Testis (tissue), 2 donors: ENCODE measurements at regions not wholly inside any gene's neighbourhood (a gene's known extent, or its start where the extent isn't known, plus 50 kb on each side); places are given as distances from the start of the nearest gene placed in this dataset.

Experiments
- DNase-seq: peaks from one replicate; pipeline ENCODE4 v3.0.0-alpha.2; 2019
- H3K27ac ChIP-seq, 2 donors: fragments of 200-600 bp; sonication (generic); one replicate each; pipeline ENCODE4 v1.5.1; 2019
- H3K27me3 ChIP-seq: fragments of 200-600 bp; sonication (generic); one replicate; pipeline ENCODE4 v1.5.1; 2019
- H3K36me3 ChIP-seq: fragments of 200-600 bp; sonication (generic); one replicate; pipeline ENCODE4 v1.5.1; 2017; ENCODE audit warnings: low read depth; ENCODE audit errors: missing control alignments
- H3K4me1 ChIP-seq: fragments of 200-600 bp; sonication (generic); one replicate; pipeline ENCODE4 v1.5.1; 2019
- H3K4me3 ChIP-seq, 2 donors: fragments of 200-600 bp; sonication (generic); one replicate each; pipeline ENCODE4 v1.5.1; 2017 to 2019
- H3K9me3 ChIP-seq: fragments of 200-600 bp; sonication (generic); one replicate; pipeline ENCODE4 v1.5.1; 2017
- POLR2A ChIP-seq: fragments of 450-650 bp; IDR thresholded peaks from one replicate; pipeline ENCODE4 v1.6.1; 2017; ENCODE audit warnings: antibody characterized with exemption, mild to moderate bottlenecking, moderate library complexity
- WGBS, 2 donors: methylation state at CpG; one replicate each; pipeline ENCODE4 v1.1.5; 2018; 5-methylcytosine and 5-hydroxymethylcytosine counted together
- intact Hi-C: fragments of 100-400 bp; cut with DNase I; formaldehyde crosslinking; loops from one replicate; pipeline ENCODE4 v1.15.1; 2023; ENCODE audit warnings: low total_unique reads
- TF ChIP-seq, protein P1 (sequence below), 3 experiments: fragments of 450-650 bp in 2 of 3; fragments of 200-600 bp in 1 of 3; sonication (generic) in 1 of 3; IDR thresholded peaks; one replicate each; pipeline ENCODE4 v1.5.1; 2016 to 2019; ENCODE audit warnings: antibody characterized with exemption in 3 of 3, mild to moderate bottlenecking in 2 of 3, moderate library complexity in 1 of 3

DNA sequence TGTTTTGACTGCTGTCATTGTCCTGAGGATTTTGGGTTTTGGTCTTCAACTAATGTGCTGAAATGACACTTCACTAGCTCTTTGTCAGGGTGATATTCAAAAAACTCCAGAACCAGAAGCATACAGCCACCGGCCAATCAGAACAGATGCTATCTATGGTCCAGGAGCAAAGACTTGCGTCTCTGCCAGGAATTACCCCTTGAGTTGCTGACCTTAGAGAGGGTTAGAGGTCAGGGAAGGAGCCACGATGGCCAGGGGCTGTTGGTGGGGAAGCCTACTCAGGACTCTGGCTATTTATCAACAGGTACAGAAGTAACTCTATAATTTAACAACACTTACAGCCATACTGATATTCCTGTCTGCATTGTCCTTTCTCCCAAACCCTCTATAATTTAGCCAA is 356.8 kb downstream of the EFNA5 start:
- no peaks in the 10 kb centered on the region for H3K36me3 ChIP-seq
- no peak for DNase-seq
- 46 to 60% methylated on average over 2 to 3 of the region's 3 CpGs for WGBS, 2 donors
- no peaks in the 10 kb centered on the region for H3K27me3 ChIP-seq
- H3K4me3 ChIP-seq = no peak overlapping the region
- H3K27ac ChIP-seq = no peak overlapping the region
- intact Hi-C loops = no loop called here
- TF ChIP-seq, protein P1, sequence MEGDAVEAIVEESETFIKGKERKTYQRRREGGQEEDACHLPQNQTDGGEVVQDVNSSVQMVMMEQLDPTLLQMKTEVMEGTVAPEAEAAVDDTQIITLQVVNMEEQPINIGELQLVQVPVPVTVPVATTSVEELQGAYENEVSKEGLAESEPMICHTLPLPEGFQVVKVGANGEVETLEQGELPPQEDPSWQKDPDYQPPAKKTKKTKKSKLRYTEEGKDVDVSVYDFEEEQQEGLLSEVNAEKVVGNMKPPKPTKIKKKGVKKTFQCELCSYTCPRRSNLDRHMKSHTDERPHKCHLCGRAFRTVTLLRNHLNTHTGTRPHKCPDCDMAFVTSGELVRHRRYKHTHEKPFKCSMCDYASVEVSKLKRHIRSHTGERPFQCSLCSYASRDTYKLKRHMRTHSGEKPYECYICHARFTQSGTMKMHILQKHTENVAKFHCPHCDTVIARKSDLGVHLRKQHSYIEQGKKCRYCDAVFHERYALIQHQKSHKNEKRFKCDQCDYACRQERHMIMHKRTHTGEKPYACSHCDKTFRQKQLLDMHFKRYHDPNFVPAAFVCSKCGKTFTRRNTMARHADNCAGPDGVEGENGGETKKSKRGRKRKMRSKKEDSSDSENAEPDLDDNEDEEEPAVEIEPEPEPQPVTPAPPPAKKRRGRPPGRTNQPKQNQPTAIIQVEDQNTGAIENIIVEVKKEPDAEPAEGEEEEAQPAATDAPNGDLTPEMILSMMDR (IDR thresholded peaks at IDR 0.05) = no peak
- TF ChIP-seq POLR2A = no peak
- H3K4me1 ChIP-seq = no peaks in the 10 kb centered on the region
- H3K9me3 ChIP-seq = no peaks in the 10 kb centered on the region

DNA sequence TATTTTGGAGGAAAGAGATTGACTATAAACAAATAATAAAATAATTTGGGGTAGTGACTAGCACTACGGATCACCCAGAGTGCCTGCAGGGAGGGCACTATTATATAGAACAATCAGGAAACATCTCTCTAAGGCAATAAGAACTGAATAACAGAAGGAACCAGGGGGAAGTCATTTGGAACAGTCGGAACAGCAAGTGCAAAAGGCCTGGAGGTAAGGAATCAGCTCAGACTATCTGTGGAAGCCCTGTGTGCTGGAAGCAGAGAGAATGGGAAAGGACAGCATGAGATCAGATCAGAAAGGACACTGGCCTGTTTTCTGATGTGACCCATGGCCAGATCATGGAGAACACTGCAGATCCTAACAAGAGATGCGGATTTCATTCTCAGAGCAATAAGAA is 357.6 kb downstream of the EFNA5 start:
- TF ChIP-seq, protein P1 (IDR thresholded peaks at IDR 0.05) = no peak
- no peak for TF ChIP-seq POLR2A
- no peak for DNase-seq
- WGBS, 2 donors = 97 to 98% methylated on average over 3 of the region's 3 CpGs

DNA sequence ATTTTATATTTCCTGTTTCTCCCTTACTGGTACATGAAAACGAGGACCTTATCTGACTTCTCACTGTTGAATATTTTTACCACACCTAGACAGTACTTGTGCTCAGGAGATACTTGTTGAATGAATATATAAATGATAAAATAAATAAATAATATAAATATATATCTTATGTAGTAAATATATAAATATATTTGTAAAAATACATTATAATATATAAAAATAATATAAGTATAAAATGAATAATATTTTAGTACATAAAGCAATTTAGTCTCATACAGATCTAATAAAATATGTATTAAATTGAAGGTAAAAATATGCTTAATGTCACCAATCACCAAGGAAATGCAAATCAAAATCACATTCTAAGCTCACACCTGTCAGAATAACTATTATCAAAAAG is 360.6 kb downstream of the EFNA5 start:
- Histone ChIP-seq H3K4me3 (no peak overlapping the region), H3K9me3 (no peaks in the 10 kb centered on the region), H3K36me3 (no peaks in the 10 kb centered on the region), H3K4me1 (no peaks in the 10 kb centered on the region), H3K27me3 (no peaks in the 10 kb centered on the region), H3K27ac (no peak overlapping the region)
- intact Hi-C loops = no loop called here
- TF ChIP-seq, protein P1 (IDR thresholded peaks at IDR 0.05) = no peak
- no peak for TF ChIP-seq POLR2A
- WGBS, 2 donors = 54 to 83% methylated on average over 1 of the region's 1 CpG
- DNase-seq = no peak

More for the DNA sequence above, 357.6 kb downstream of the EFNA5 start:
- no peaks in the 10 kb centered on the region for H3K27me3 ChIP-seq
- H3K4me3 ChIP-seq = no peak overlapping the region
- intact Hi-C loops = no loop called here
- H3K4me1 ChIP-seq = no peaks in the 10 kb centered on the region
- H3K27ac ChIP-seq = no peak overlapping the region
- H3K36me3 ChIP-seq = no peaks in the 10 kb centered on the region
- no peaks in the 10 kb centered on the region for H3K9me3 ChIP-seq

DNA sequence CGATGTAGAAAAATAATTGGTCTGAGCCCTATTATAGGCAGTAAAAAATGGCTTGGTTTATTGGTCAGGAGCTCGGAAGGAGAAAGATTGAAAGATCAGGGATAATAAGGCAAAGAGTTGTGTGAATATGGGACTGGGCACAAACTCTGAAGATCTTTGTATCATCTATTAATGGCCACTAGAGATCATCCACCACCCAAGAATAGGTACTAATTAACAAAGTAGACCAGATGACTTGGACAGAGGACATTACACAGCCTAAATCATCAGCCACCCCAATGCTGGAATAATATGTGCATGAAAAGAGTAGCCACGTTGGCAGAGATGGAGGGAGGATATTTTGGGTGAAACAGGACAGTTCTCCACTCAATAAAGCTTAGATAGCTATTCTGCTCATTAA is 364.1 kb downstream of the EFNA5 start:
- H3K36me3 ChIP-seq = no peaks in the 10 kb centered on the region
- H3K4me3 ChIP-seq = no peak overlapping the region
- 90 to 95% methylated on average over 3 of the region's 3 CpGs for WGBS, 2 donors
- TF ChIP-seq POLR2A = no peak
- intact Hi-C loops = no loop called here
- no peaks in the 10 kb centered on the region for H3K27me3 ChIP-seq
- DNase-seq = no peak
- H3K9me3 ChIP-seq = no peaks in the 10 kb centered on the region
- H3K27ac ChIP-seq = no peak overlapping the region
- no peaks in the 10 kb centered on the region for H3K4me1 ChIP-seq

DNA sequence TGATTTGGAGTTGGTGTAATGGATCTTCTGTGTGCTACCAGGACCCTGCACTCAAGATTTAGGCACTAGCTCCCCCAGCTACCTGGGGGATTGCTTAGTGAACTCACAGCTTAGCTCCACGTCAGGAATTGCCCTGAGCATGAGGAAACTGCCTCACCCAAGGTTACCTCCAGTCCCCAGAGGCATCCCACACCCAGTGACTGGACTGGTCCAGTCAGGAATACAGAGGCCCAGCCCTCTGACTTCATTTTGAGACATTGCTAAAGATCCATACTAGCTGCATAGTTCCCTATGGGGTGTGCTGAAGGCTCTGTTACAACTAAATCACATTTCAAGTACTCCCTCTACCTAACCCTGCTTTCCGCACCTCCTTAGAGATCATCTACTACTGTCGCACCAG is 364.7 kb downstream of the EFNA5 start:
- TF ChIP-seq POLR2A = no peak
- TF ChIP-seq, protein P1 (IDR thresholded peaks at IDR 0.05) = no peak
- WGBS, 2 donors = 94 to 100% methylated on average over 2 to 3 of the region's 3 CpGs
- Histone ChIP-seq H3K4me1 (no peaks in the 10 kb centered on the region), H3K36me3 (no peaks in the 10 kb centered on the region), H3K27ac (no peak overlapping the region), H3K9me3 (no peaks in the 10 kb centered on the region), H3K4me3 (no peak overlapping the region), H3K27me3 (no peaks in the 10 kb centered on the region)
- DNase-seq = no peak
- intact Hi-C loops = no loop called here
